Sigmoid colon (tissue), 4 donors: ENCODE measurements at regions not wholly inside any gene's neighbourhood (a gene's known extent, or its start where the extent isn't known, plus 50 kb on each side); places are given as distances from the start of the nearest gene placed in this dataset.

Source experiments
- CTCF ChIP-seq, 4 experiments: fragments of 450-650 bp in 3 of 4; fragments of 200-600 bp in 1 of 4; IDR thresholded peaks; one replicate each; pipeline ENCODE4 v1.5.1; 2016 to 2019; ENCODE audit warnings: antibody characterized with exemption in 4 of 4, mild to moderate bottlenecking in 3 of 4, moderate library complexity in 2 of 4
- EP300 ChIP-seq, 4 donors: sonication (generic); formaldehyde crosslinking; IDR thresholded peaks; one replicate each; pipeline ENCODE4 v1.6.1; 2017; ENCODE audit warnings: antibody characterized with exemption in 4 of 4
- POLR2A ChIP-seq, 2 donors: fragments of 450-650 bp; IDR thresholded peaks; one replicate each; pipeline ENCODE4 v1.6.1; 2016; ENCODE audit warnings: antibody characterized with exemption in 2 of 2, mild to moderate bottlenecking in 2 of 2, moderate library complexity in 2 of 2
- POLR2AphosphoS5 ChIP-seq, 4 donors: sonication (generic); formaldehyde crosslinking; IDR thresholded peaks; one replicate each; pipeline ENCODE4 v1.6.1; 2017; ENCODE audit warnings: antibody characterized with exemption in 4 of 4

- TF ChIP-seq CTCF (IDR thresholded peaks at IDR 0.05) = no peak
- TF ChIP-seq POLR2A (IDR thresholded peaks at IDR 0.05) = no peak
- TF ChIP-seq POLR2AphosphoS5 (IDR thresholded peaks at IDR 0.05) = no peak
- no peak for TF ChIP-seq EP300 (IDR thresholded peaks at IDR 0.05)
Measured at GRCh38 chr5:74428275-74428674, 212.3 kb downstream of the ENC1 start.
